Stimulated activated CD8-positive, alpha-beta memory T cell treated with anti-CD3 and anti-CD28 coated beads, Interleukin-15, amount 100 ng/mL, for 48 hours (primary cell): ENCODE measurements at regions not wholly inside any gene's neighbourhood (a gene's known extent, or its start where the extent isn't known, plus 50 kb on each side); places are given as distances from the start of the nearest gene placed in this dataset.

ENCODE experiments used
- DNase-seq, 2 donors: peaks; one replicate each; pipeline ENCODE4 v3.0.0-alpha.2; 2020; ENCODE audit warnings: low read depth in 2 of 2

GRCh38 chr2:173766537-173767289 lies 198.5 kb downstream of the SP3 start:
- DNase-seq: no peak

- DNase-seq: no peak
These were observed 194.1 kb downstream of the SP3 start for GRCh38 chr2:173770947-173771678.

- no peak for DNase-seq
These were observed 193.0 kb downstream of the SP3 start for GRCh38 chr2:173772205-173772604.

GRCh38 chr2:173773076-173773475 lies 192.1 kb downstream of the SP3 start:
- DNase-seq: no peak

GRCh38 chr2:173775440-173775839 lies 189.7 kb downstream of the SP3 start:
- DNase-seq: no peak

GRCh38 chr2:173782681-173783080 lies 182.5 kb downstream of the SP3 start:
- DNase-seq: no peak

GRCh38 chr2:173783382-173783781 lies 181.8 kb downstream of the SP3 start:
- no peak for DNase-seq

- no peak for DNase-seq
These were observed 179.4 kb downstream of the SP3 start for GRCh38 chr2:173785813-173786212.

GRCh38 chr2:173791502-173791901 lies 173.7 kb downstream of the SP3 start:
- no peak for DNase-seq

GRCh38 chr2:173792166-173792565 lies 173.0 kb downstream of the SP3 start:
- no peak for DNase-seq

GRCh38 chr2:173792741-173793140 lies 172.4 kb downstream of the SP3 start:
- DNase-seq: no peak

- no peak for DNase-seq
These were observed 171.2 kb downstream of the SP3 start for GRCh38 chr2:173793709-173794565.

- DNase-seq: no peak
These were observed 167.4 kb downstream of the SP3 start for GRCh38 chr2:173797586-173798263.

GRCh38 chr2:173802518-173802917 lies 162.7 kb downstream of the SP3 start:
- DNase-seq: no peak

GRCh38 chr2:173803449-173803848 lies 161.7 kb downstream of the SP3 start:
- no peak for DNase-seq

GRCh38 chr2:173806761-173807160 lies 158.4 kb downstream of the SP3 start:
- no peak for DNase-seq

GRCh38 chr2:173808718-173809117 lies 156.5 kb downstream of the SP3 start:
- DNase-seq: no peak

GRCh38 chr2:173812321-173812720 lies 152.9 kb downstream of the SP3 start:
- no peak for DNase-seq

GRCh38 chr2:173814306-173814705 lies 150.9 kb downstream of the SP3 start:
- no peak for DNase-seq

GRCh38 chr2:173815772-173816171 lies 149.4 kb downstream of the SP3 start:
- no peak for DNase-seq

GRCh38 chr2:173817582-173817981 lies 147.6 kb downstream of the SP3 start:
- DNase-seq: no peak

GRCh38 chr2:173818285-173818684 lies 146.9 kb downstream of the SP3 start:
- no peak for DNase-seq
